ENCODE measurements at regions not wholly inside any gene's neighbourhood (a gene's known extent, or its start where the extent isn't known, plus 50 kb on each side); places are given as distances from the start of the nearest gene placed in this dataset.

- Histone ChIP-seq H3K4me3 (no peak overlapping the region), H3K36me3 (ENCODE audit: control insufficient read depth in 2 of 2, insufficient read depth in 2 of 2, low read length in 1 of 2) (no peaks in the 10 kb centered on the region), H3K4me2 (ENCODE audit: control insufficient read depth, insufficient read depth) (no peak overlapping the region), H4K20me1 (ENCODE audit: control insufficient read depth, insufficient read depth) (no peaks in the 10 kb centered on the region; the same call in 1 of the 2 replicates), H3K9me3 (replicated peaks; ENCODE audit: control insufficient read depth, insufficient read depth, low read length) (no peaks in the 10 kb centered on the region; the same call in 2 of the 3 replicates), H3K27me3 (replicated peaks in 1 of 2; ENCODE audit: control insufficient read depth in 2 of 2, insufficient read depth in 2 of 2, low read length in 1 of 2) (no peaks in the 10 kb centered on the region; a peak in 1 of 4 replicates), H2AFZ (ENCODE audit: control insufficient read depth, low read depth, low read length) (no peak overlapping the region), H3K27ac (ENCODE audit: control insufficient read depth, insufficient read depth) (no peak overlapping the region), H3K79me2 (ENCODE audit: control insufficient read depth, insufficient read depth, low read length) (no peaks in the 10 kb centered on the region), H3K4me1 (ENCODE audit: control insufficient read depth, insufficient read depth, low read length) (no peaks in the 10 kb centered on the region), H3K9ac (ENCODE audit: control insufficient read depth, insufficient read depth, low read length) (no peak overlapping the region)
- in situ Hi-C loops (cut with MboI): no loop called here
- DNase-seq (ENCODE audit: low read depth, low spot score): no peak
- ChIA-PET CTCF (interaction anchor here (1.3 to 7.1 kb wide), 4 partner anchors 8 to 282 kb away, joined by 3 to 60 read pairs (median 13); no protein-coding TSS in a partner anchor), RAD21 (ENCODE audit: unreplicated experiment) (no interaction called here), POLR2A (no interaction called here), SMC1A (ENCODE audit: uncharacterized antibody, unreplicated experiment) (interaction anchor here (1.4 kb wide), 1 partner anchor 282 kb away, joined by 5 read pairs; no protein-coding TSS in a partner anchor)
- no peak for ATAC-seq
- BruUV-seq (replicated peaks): no TSS peak
- FAIRE-seq: no peak
- WGBS (ENCODE audit: insufficient coverage, insufficient replicate concordance, low lambda C conversion rate, missing lambda C conversion rate): 92% methylated on average over 2 of the region's 2 CpGs
- intact Hi-C loops (cut with micrococcal nuclease; ENCODE audit: unreplicated experiment): no loop called here
- TF ChIP-seq, protein P1, sequence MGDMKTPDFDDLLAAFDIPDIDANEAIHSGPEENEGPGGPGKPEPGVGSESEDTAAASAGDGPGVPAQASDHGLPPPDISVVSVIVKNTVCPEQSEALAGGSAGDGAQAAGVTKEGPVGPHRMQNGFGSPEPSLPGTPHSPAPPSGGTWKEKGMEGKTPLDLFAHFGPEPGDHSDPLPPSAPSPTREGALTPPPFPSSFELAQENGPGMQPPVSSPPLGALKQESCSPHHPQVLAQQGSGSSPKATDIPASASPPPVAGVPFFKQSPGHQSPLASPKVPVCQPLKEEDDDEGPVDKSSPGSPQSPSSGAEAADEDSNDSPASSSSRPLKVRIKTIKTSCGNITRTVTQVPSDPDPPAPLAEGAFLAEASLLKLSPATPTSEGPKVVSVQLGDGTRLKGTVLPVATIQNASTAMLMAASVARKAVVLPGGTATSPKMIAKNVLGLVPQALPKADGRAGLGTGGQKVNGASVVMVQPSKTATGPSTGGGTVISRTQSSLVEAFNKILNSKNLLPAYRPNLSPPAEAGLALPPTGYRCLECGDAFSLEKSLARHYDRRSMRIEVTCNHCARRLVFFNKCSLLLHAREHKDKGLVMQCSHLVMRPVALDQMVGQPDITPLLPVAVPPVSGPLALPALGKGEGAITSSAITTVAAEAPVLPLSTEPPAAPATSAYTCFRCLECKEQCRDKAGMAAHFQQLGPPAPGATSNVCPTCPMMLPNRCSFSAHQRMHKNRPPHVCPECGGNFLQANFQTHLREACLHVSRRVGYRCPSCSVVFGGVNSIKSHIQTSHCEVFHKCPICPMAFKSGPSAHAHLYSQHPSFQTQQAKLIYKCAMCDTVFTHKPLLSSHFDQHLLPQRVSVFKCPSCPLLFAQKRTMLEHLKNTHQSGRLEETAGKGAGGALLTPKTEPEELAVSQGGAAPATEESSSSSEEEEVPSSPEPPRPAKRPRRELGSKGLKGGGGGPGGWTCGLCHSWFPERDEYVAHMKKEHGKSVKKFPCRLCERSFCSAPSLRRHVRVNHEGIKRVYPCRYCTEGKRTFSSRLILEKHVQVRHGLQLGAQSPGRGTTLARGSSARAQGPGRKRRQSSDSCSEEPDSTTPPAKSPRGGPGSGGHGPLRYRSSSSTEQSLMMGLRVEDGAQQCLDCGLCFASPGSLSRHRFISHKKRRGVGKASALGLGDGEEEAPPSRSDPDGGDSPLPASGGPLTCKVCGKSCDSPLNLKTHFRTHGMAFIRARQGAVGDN (IDR thresholded peaks at IDR 0.05): no peak
- TF ChIP-seq TCF7 (IDR thresholded peaks at IDR 0.05; ENCODE audit: borderline replicate concordance): no peak
- no peak for TF ChIP-seq SPI1 (IDR thresholded peaks at IDR 0.05; ENCODE audit: borderline replicate concordance, insufficient read depth, low read depth, low read length)
- TF ChIP-seq RAD21 (IDR thresholded peaks at IDR 0.05; ENCODE audit: insufficient read depth, low read depth, low read length): no peak
- TF ChIP-seq EZH2 (IDR thresholded peaks at IDR 0.05; ENCODE audit: borderline replicate concordance, control insufficient read depth, low read depth, low read length): no peak
- TF ChIP-seq, protein P2, sequence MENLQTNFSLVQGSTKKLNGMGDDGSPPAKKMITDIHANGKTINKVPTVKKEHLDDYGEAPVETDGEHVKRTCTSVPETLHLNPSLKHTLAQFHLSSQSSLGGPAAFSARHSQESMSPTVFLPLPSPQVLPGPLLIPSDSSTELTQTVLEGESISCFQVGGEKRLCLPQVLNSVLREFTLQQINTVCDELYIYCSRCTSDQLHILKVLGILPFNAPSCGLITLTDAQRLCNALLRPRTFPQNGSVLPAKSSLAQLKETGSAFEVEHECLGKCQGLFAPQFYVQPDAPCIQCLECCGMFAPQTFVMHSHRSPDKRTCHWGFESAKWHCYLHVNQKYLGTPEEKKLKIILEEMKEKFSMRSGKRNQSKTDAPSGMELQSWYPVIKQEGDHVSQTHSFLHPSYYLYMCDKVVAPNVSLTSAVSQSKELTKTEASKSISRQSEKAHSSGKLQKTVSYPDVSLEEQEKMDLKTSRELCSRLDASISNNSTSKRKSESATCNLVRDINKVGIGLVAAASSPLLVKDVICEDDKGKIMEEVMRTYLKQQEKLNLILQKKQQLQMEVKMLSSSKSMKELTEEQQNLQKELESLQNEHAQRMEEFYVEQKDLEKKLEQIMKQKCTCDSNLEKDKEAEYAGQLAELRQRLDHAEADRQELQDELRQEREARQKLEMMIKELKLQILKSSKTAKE (IDR thresholded peaks at IDR 0.05; ENCODE audit: low read depth, poor library complexity, severe bottlenecking): no peak
- TF ChIP-seq ETV6 (conservative IDR thresholded peaks at IDR 0.05 in 1 of 2, IDR thresholded peaks at IDR 0.05 in 1 of 2; ENCODE audit: borderline replicate concordance in 1 of 2, low read depth in 1 of 2): no peak
- no peak for TF ChIP-seq MXI1 (IDR thresholded peaks at IDR 0.05; ENCODE audit: low read depth, low read length)
- TF ChIP-seq HDAC2 (IDR thresholded peaks at IDR 0.05): no peak
- TF ChIP-seq, protein P3, sequence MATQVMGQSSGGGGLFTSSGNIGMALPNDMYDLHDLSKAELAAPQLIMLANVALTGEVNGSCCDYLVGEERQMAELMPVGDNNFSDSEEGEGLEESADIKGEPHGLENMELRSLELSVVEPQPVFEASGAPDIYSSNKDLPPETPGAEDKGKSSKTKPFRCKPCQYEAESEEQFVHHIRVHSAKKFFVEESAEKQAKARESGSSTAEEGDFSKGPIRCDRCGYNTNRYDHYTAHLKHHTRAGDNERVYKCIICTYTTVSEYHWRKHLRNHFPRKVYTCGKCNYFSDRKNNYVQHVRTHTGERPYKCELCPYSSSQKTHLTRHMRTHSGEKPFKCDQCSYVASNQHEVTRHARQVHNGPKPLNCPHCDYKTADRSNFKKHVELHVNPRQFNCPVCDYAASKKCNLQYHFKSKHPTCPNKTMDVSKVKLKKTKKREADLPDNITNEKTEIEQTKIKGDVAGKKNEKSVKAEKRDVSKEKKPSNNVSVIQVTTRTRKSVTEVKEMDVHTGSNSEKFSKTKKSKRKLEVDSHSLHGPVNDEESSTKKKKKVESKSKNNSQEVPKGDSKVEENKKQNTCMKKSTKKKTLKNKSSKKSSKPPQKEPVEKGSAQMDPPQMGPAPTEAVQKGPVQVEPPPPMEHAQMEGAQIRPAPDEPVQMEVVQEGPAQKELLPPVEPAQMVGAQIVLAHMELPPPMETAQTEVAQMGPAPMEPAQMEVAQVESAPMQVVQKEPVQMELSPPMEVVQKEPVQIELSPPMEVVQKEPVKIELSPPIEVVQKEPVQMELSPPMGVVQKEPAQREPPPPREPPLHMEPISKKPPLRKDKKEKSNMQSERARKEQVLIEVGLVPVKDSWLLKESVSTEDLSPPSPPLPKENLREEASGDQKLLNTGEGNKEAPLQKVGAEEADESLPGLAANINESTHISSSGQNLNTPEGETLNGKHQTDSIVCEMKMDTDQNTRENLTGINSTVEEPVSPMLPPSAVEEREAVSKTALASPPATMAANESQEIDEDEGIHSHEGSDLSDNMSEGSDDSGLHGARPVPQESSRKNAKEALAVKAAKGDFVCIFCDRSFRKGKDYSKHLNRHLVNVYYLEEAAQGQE (IDR thresholded peaks at IDR 0.05; ENCODE audit: low read depth, low read length): no peak
- no peak for TF ChIP-seq MEF2B (IDR thresholded peaks at IDR 0.05; ENCODE audit: partially characterized antibody, poor library complexity, severe bottlenecking)
- TF ChIP-seq USF2 (IDR thresholded peaks at IDR 0.05; ENCODE audit: borderline replicate concordance, low read depth, low read length): no peak
- TF ChIP-seq MYB (IDR thresholded peaks at IDR 0.05; ENCODE audit: borderline replicate concordance, low read depth, low read length): no peak
These were observed 108.7 kb upstream of the IL12B start for GRCh38 chr5:159439002-159439401.

All from GM12878 (cell line).